Fibroblast of skin of back (primary cell): ENCODE measurements at regions not wholly inside any gene's neighbourhood (a gene's known extent, or its start where the extent isn't known, plus 50 kb on each side); places are given as distances from the start of the nearest gene placed in this dataset.
"Not testable (repeated sequence)": the region's sequence is repeated elsewhere in the genome, so short reads cannot be mapped to it uniquely, and the experiment has no call there.

Experiments used
- DNase-seq: peaks from one replicate; pipeline ENCODE4 v3.0.0-alpha.2; 2013

GRCh38 chr21:9791453-9791852 lies 729.9 kb upstream of the TPTE start:
- not testable (repeated sequence) for DNase-seq

- DNase-seq = not testable (repeated sequence)
Measured at GRCh38 chr21:9795291-9795690, 726.1 kb upstream of the TPTE start.

- not testable (repeated sequence) for DNase-seq
Measured at GRCh38 chr21:9796293-9796692, 725.1 kb upstream of the TPTE start.

GRCh38 chr21:9807675-9808074 lies 713.7 kb upstream of the TPTE start:
- DNase-seq = not testable (repeated sequence)

GRCh38 chr21:9811223-9812004 lies 710.0 kb upstream of the TPTE start:
- not testable (repeated sequence) for DNase-seq

GRCh38 chr21:9812507-9812906 lies 708.9 kb upstream of the TPTE start:
- not testable (repeated sequence) for DNase-seq

- not testable (repeated sequence) for DNase-seq
Measured at GRCh38 chr21:9813894-9814814, 707.2 kb upstream of the TPTE start.

- not testable (repeated sequence) for DNase-seq
Measured at GRCh38 chr21:9815181-9815789, 706.1 kb upstream of the TPTE start.

GRCh38 chr21:9816734-9817334 lies 704.5 kb upstream of the TPTE start:
- not testable (repeated sequence) for DNase-seq

- not testable (repeated sequence) for DNase-seq
Measured at GRCh38 chr21:9817841-9818441, 703.4 kb upstream of the TPTE start.

- not testable (repeated sequence) for DNase-seq
Measured at GRCh38 chr21:9819549-9820192, 701.7 kb upstream of the TPTE start.

GRCh38 chr21:9820579-9820978 lies 700.8 kb upstream of the TPTE start:
- DNase-seq = not testable (repeated sequence)

- not testable (repeated sequence) for DNase-seq
Measured at GRCh38 chr21:9821472-9821871, 699.9 kb upstream of the TPTE start.

- not testable (repeated sequence) for DNase-seq
Measured at GRCh38 chr21:9822093-9822820, 699.1 kb upstream of the TPTE start.

GRCh38 chr21:9823197-9824157 lies 697.9 kb upstream of the TPTE start:
- DNase-seq = peak; percentile 12

- not testable (repeated sequence) for DNase-seq
Measured at GRCh38 chr21:9830801-9831200, 690.6 kb upstream of the TPTE start.

GRCh38 chr21:9832751-9833150 lies 688.6 kb upstream of the TPTE start:
- DNase-seq = not testable (repeated sequence)

- DNase-seq = not testable (repeated sequence)
Measured at GRCh38 chr21:9836547-9836946, 684.8 kb upstream of the TPTE start.

- not testable (repeated sequence) for DNase-seq
Measured at GRCh38 chr21:9837001-9837400, 684.4 kb upstream of the TPTE start.
